DND-41 (cell line): ENCODE measurements at regions not wholly inside any gene's neighbourhood (a gene's known extent, or its start where the extent isn't known, plus 50 kb on each side); places are given as distances from the start of the nearest gene placed in this dataset.

Experiments
- CTCF ChIP-seq: IDR thresholded peaks from 2 replicates; pipeline ENCODE4 v1.5.1; 2012; ENCODE audit warnings: borderline replicate concordance, low read length, moderate library complexity, mild to moderate bottlenecking; ENCODE audit not compliant: poor library complexity, severe bottlenecking; ENCODE audit errors: extremely low read depth
- EZH2 ChIP-seq: IDR thresholded peaks from 3 replicates; pipeline ENCODE4 v1.6.1; 2012; ENCODE audit warnings: borderline replicate concordance, low read depth, mild to moderate bottlenecking, moderate library complexity, low read length, inconsistent platforms; ENCODE audit not compliant: severe bottlenecking

- TF ChIP-seq CTCF, result no peak
- no peak for TF ChIP-seq EZH2
These were observed 761.8 kb upstream of the ZNF608 start for GRCh38 chr5:125508225-125508624.
